Activated CD8-positive, alpha-beta memory T cell treated with anti-CD3 and anti-CD28 coated beads, Interleukin-2, amount 10 ng/mL, durations not matched to agents 7 days and 5 days (primary cell): ENCODE measurements at regions not wholly inside any gene's neighbourhood (a gene's known extent, or its start where the extent isn't known, plus 50 kb on each side); places are given as distances from the start of the nearest gene placed in this dataset.
"Not testable (repeated sequence)": the region's sequence is repeated elsewhere in the genome, so short reads cannot be mapped to it uniquely, and the experiment has no call there.

ENCODE experiments used
- ATAC-seq: fragments of 150-1000 bp; cut with Tn5 transposase; one replicate; pipeline ENCODE4 v1.10.0; 2021; ENCODE audit warnings: moderate library complexity
- CTCF ChIA-PET: fragments of 350-600 bp; sonication (Branson Sonifier 250); formaldehyde crosslinking; loops from one replicate; lab custom pipeline; 2021; ENCODE audit warnings: antibody characterized with exemption; lab: Charles Lee
- DNase-seq: peaks from one replicate; pipeline ENCODE4 v3.0.0-alpha.2; 2020
- H3K27ac Mint-ChIP-seq: one replicate; pipeline ENCODE4 v1.8.0; 2021; ENCODE audit warnings: mild to moderate bottlenecking, mixed read lengths
- H3K27me3 Mint-ChIP-seq: one replicate; pipeline ENCODE4 v1.8.0; 2021; ENCODE audit warnings: mixed read lengths
- H3K36me3 Mint-ChIP-seq: one replicate; pipeline ENCODE4 v1.8.0; 2021; ENCODE audit warnings: mild to moderate bottlenecking, mixed read lengths
- H3K4me1 Mint-ChIP-seq: one replicate; pipeline ENCODE4 v1.8.0; 2021; ENCODE audit warnings: mixed read lengths
- H3K4me3 Mint-ChIP-seq: one replicate; pipeline ENCODE4 v1.8.0; 2021; ENCODE audit warnings: mild to moderate bottlenecking, moderate library complexity, mixed read lengths
- H3K9me3 Mint-ChIP-seq: one replicate; pipeline ENCODE4 v1.8.0; 2022; ENCODE audit warnings: low read depth, mixed read lengths

- no peaks in the 10 kb centered on the region for H3K36me3 Mint-ChIP-seq
- no peak overlapping the region for H3K4me3 Mint-ChIP-seq
- ATAC-seq: no peak
- no peaks in the 10 kb centered on the region for H3K4me1 Mint-ChIP-seq
- H3K9me3 Mint-ChIP-seq: peaks cover 12% of the 10 kb centered on the region
- H3K27me3 Mint-ChIP-seq: no peaks in the 10 kb centered on the region
- DNase-seq: no peak
- no peak overlapping the region for H3K27ac Mint-ChIP-seq
- CTCF ChIA-PET: no interaction called here
Observed at GRCh38 chr3:78244136-78244535, 1204.2 kb downstream of the ROBO2 start.

- DNase-seq (no peak), ATAC-seq (no peak)
- Mint-ChIP-seq H3K9me3 (peaks cover 6% of the 10 kb centered on the region), H3K4me1 (no peaks in the 10 kb centered on the region), H3K27me3 (no peaks in the 10 kb centered on the region), H3K36me3 (no peaks in the 10 kb centered on the region), H3K27ac (no peak overlapping the region), H3K4me3 (no peak overlapping the region)
- CTCF ChIA-PET: no interaction called here
Observed at GRCh38 chr3:78249294-78249693, 1209.4 kb downstream of the ROBO2 start.

- peaks cover 9% of the 10 kb centered on the region for H3K9me3 Mint-ChIP-seq
- no peaks in the 10 kb centered on the region for H3K36me3 Mint-ChIP-seq
- CTCF ChIA-PET: no interaction called here
- H3K27me3 Mint-ChIP-seq: no peaks in the 10 kb centered on the region
- no peak overlapping the region for H3K27ac Mint-ChIP-seq
- no peak for ATAC-seq
- DNase-seq: no peak
- H3K4me3 Mint-ChIP-seq: no peak overlapping the region
- no peaks in the 10 kb centered on the region for H3K4me1 Mint-ChIP-seq
Observed at GRCh38 chr3:78253860-78254259, 1214.0 kb downstream of the ROBO2 start.

GRCh38 chr3:78255403-78255802, 1215.5 kb downstream of the ROBO2 start:
- no peaks in the 10 kb centered on the region for H3K4me1 Mint-ChIP-seq
- DNase-seq (no peak), ATAC-seq (no peak)
- no peak overlapping the region for H3K27ac Mint-ChIP-seq
- peaks cover 13% of the 10 kb centered on the region for H3K9me3 Mint-ChIP-seq
- H3K4me3 Mint-ChIP-seq: no peak overlapping the region
- CTCF ChIA-PET: no interaction called here
- H3K36me3 Mint-ChIP-seq: no peaks in the 10 kb centered on the region
- H3K27me3 Mint-ChIP-seq: no peaks in the 10 kb centered on the region

GRCh38 chr3:78256123-78256522, 1216.2 kb downstream of the ROBO2 start:
- Mint-ChIP-seq H3K27me3 (no peaks in the 10 kb centered on the region), H3K36me3 (no peaks in the 10 kb centered on the region), H3K4me3 (no peak overlapping the region), H3K9me3 (peaks cover 11% of the 10 kb centered on the region), H3K27ac (no peak overlapping the region), H3K4me1 (no peaks in the 10 kb centered on the region)
- no peak for DNase-seq
- CTCF ChIA-PET: no interaction called here
- no peak for ATAC-seq

- no peak overlapping the region for H3K27ac Mint-ChIP-seq
- H3K9me3 Mint-ChIP-seq: peaks cover 12% of the 10 kb centered on the region
- DNase-seq (no peak), ATAC-seq (no peak)
- no peak overlapping the region for H3K4me3 Mint-ChIP-seq
- H3K4me1 Mint-ChIP-seq: no peaks in the 10 kb centered on the region
- no peaks in the 10 kb centered on the region for H3K27me3 Mint-ChIP-seq
- CTCF ChIA-PET: no interaction called here
- H3K36me3 Mint-ChIP-seq: no peaks in the 10 kb centered on the region
Observed at GRCh38 chr3:78257951-78258530, 1218.1 kb downstream of the ROBO2 start.

- CTCF ChIA-PET: no interaction called here
- no peak overlapping the region for H3K27ac Mint-ChIP-seq
- DNase-seq (no peak), ATAC-seq (no peak)
- H3K4me3 Mint-ChIP-seq: no peak overlapping the region
- H3K4me1 Mint-ChIP-seq: no peaks in the 10 kb centered on the region
- H3K9me3 Mint-ChIP-seq: peaks cover 12% of the 10 kb centered on the region
- no peaks in the 10 kb centered on the region for H3K36me3 Mint-ChIP-seq
- H3K27me3 Mint-ChIP-seq: no peaks in the 10 kb centered on the region
Observed at GRCh38 chr3:78258798-78259197, 1218.9 kb downstream of the ROBO2 start.

GRCh38 chr3:78260388-78260787, 1220.5 kb downstream of the ROBO2 start:
- H3K4me1 Mint-ChIP-seq: no peaks in the 10 kb centered on the region
- no peaks in the 10 kb centered on the region for H3K36me3 Mint-ChIP-seq
- no peak overlapping the region for H3K4me3 Mint-ChIP-seq
- H3K27ac Mint-ChIP-seq: no peak overlapping the region
- ATAC-seq: no peak
- peaks cover 12% of the 10 kb centered on the region for H3K9me3 Mint-ChIP-seq
- CTCF ChIA-PET: no interaction called here
- no peaks in the 10 kb centered on the region for H3K27me3 Mint-ChIP-seq
- DNase-seq: no peak

GRCh38 chr3:78266550-78266949, 1226.7 kb downstream of the ROBO2 start:
- CTCF ChIA-PET, DNase-seq, H3K27me3 Mint-ChIP-seq, ATAC-seq, H3K4me1 Mint-ChIP-seq, H3K36me3 Mint-ChIP-seq, H3K27ac Mint-ChIP-seq, H3K4me3 Mint-ChIP-seq: not testable (repeated sequence)
- H3K9me3 Mint-ChIP-seq: peaks cover 12% of the 10 kb centered on the region

- Mint-ChIP-seq H3K9me3 (peaks cover 12% of the 10 kb centered on the region), H3K27ac (no peak overlapping the region), H3K4me3 (no peak overlapping the region), H3K36me3 (no peaks in the 10 kb centered on the region), H3K27me3 (no peaks in the 10 kb centered on the region), H3K4me1 (no peaks in the 10 kb centered on the region)
- CTCF ChIA-PET: no interaction called here
- no peak for ATAC-seq
- DNase-seq: no peak
Observed at GRCh38 chr3:78267235-78267634, 1227.3 kb downstream of the ROBO2 start.

- Mint-ChIP-seq H3K36me3 (no peaks in the 10 kb centered on the region), H3K4me3 (no peak overlapping the region), H3K27me3 (no peaks in the 10 kb centered on the region), H3K27ac (no peak overlapping the region), H3K9me3 (peaks cover 10% of the 10 kb centered on the region), H3K4me1 (no peaks in the 10 kb centered on the region)
- CTCF ChIA-PET: no interaction called here
- ATAC-seq: no peak
- DNase-seq: no peak
Observed at GRCh38 chr3:78268087-78268486, 1228.2 kb downstream of the ROBO2 start.

GRCh38 chr3:78268716-78269668, 1229.1 kb downstream of the ROBO2 start:
- Mint-ChIP-seq H3K4me1 (no peaks in the 10 kb centered on the region), H3K27me3 (no peaks in the 10 kb centered on the region), H3K9me3 (peaks cover 10% of the 10 kb centered on the region), H3K27ac (no peak overlapping the region), H3K4me3 (no peak overlapping the region), H3K36me3 (no peaks in the 10 kb centered on the region)
- no peak for ATAC-seq
- CTCF ChIA-PET: no interaction called here
- DNase-seq: no peak

- Mint-ChIP-seq H3K27ac (no peak overlapping the region), H3K27me3 (no peaks in the 10 kb centered on the region), H3K4me3 (no peak overlapping the region), H3K9me3 (peaks cover 2% of the 10 kb centered on the region), H3K36me3 (no peaks in the 10 kb centered on the region), H3K4me1 (no peaks in the 10 kb centered on the region)
- CTCF ChIA-PET: no interaction called here
- no peak for DNase-seq
- no peak for ATAC-seq
Observed at GRCh38 chr3:78273326-78273725, 1233.4 kb downstream of the ROBO2 start.

GRCh38 chr3:78274475-78275065, 1234.7 kb downstream of the ROBO2 start:
- no peaks in the 10 kb centered on the region for H3K36me3 Mint-ChIP-seq
- H3K27ac Mint-ChIP-seq: no peak overlapping the region
- no peak for ATAC-seq
- H3K9me3 Mint-ChIP-seq: peaks cover 2% of the 10 kb centered on the region
- H3K27me3 Mint-ChIP-seq: no peaks in the 10 kb centered on the region
- H3K4me1 Mint-ChIP-seq: no peaks in the 10 kb centered on the region
- no peak for DNase-seq
- H3K4me3 Mint-ChIP-seq: no peak overlapping the region
- CTCF ChIA-PET: no interaction called here
